Osteoblast (primary cell): ENCODE measurements at regions not wholly inside any gene's neighbourhood (a gene's known extent, or its start where the extent isn't known, plus 50 kb on each side); places are given as distances from the start of the nearest gene placed in this dataset.

ENCODE experiments used
- DNase-seq: peaks from one replicate; pipeline ENCODE4 v3.0.0; 2011; ENCODE audit warnings: low spot score, mixed read lengths; ENCODE audit not compliant: insufficient read length; ENCODE audit errors: missing footprints
- H2AFZ ChIP-seq: 2 replicates; pipeline ENCODE4 v1.6.0; 2011; ENCODE audit warnings: mild to moderate bottlenecking, low read length
- H3K27ac ChIP-seq: 2 replicates; pipeline ENCODE4 v1.5.1; 2011; ENCODE audit warnings: mild to moderate bottlenecking, low read depth, low read length, moderate library complexity
- H3K27me3 ChIP-seq: 2 replicates; pipeline ENCODE4 v1.6.0; 2012; ENCODE audit warnings: mild to moderate bottlenecking, control low read depth, inconsistent platforms, low read length, moderate library complexity; ENCODE audit not compliant: insufficient read depth
- H3K36me3 ChIP-seq: 2 replicates; pipeline ENCODE4 v1.5.1; 2011; ENCODE audit warnings: mild to moderate bottlenecking, low read length, control low read depth, moderate library complexity; ENCODE audit not compliant: insufficient read depth
- H3K4me1 ChIP-seq: 2 replicates; pipeline ENCODE4 v1.5.1; 2011; ENCODE audit warnings: mild to moderate bottlenecking, low read length, control low read depth, moderate library complexity; ENCODE audit not compliant: insufficient read depth
- H3K4me2 ChIP-seq: 2 replicates; pipeline ENCODE4 v1.6.0; 2011; ENCODE audit warnings: mild to moderate bottlenecking, low read length; ENCODE audit not compliant: insufficient read depth
- H3K4me3 ChIP-seq: fragments of 200-600 bp; sonication (generic); 3 replicates; pipeline ENCODE4 v1.5.1; 2012; ENCODE audit warnings: mild to moderate bottlenecking, low read length, inconsistent platforms; ENCODE audit not compliant: insufficient read depth
- H3K79me2 ChIP-seq: 2 replicates; pipeline ENCODE4 v1.6.0; 2012; ENCODE audit warnings: mild to moderate bottlenecking, low read length, control low read depth, inconsistent platforms; ENCODE audit not compliant: insufficient read depth
- H3K9me3 ChIP-seq: 2 replicates; pipeline ENCODE4 v1.5.1; 2011; ENCODE audit warnings: low read depth, low read length, control low read depth
- H4K20me1 ChIP-seq: 2 replicates; pipeline ENCODE4 v1.6.0; 2012; ENCODE audit warnings: mild to moderate bottlenecking, low read length, control low read depth; ENCODE audit not compliant: insufficient read depth
- TF ChIP-seq, protein P1 (sequence below): IDR thresholded peaks from 2 replicates; pipeline ENCODE4 v1.5.1; 2011; ENCODE audit warnings: mild to moderate bottlenecking, low read depth, low read length, moderate library complexity; ENCODE audit errors: extremely low read depth

DNA sequence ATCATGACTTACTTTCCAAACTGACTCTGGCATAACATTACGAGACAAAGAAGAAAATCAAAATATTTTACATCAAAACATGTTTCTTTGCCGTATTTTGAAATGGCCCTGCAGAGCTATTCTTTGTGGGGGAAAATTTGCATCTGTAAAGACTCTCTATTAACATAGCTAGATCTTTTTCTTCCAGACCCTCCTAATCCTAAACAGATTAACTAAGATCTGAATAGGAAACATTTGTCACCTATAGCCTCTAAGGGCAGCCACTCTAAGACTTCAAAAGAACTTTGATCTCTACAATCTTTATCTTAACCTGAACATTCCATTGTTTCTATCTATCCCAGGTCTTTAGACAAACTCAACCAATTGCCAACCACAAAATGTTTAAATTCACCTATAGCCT lies 176.6 kb upstream of the CENPE start:
- TF ChIP-seq, protein P1, sequence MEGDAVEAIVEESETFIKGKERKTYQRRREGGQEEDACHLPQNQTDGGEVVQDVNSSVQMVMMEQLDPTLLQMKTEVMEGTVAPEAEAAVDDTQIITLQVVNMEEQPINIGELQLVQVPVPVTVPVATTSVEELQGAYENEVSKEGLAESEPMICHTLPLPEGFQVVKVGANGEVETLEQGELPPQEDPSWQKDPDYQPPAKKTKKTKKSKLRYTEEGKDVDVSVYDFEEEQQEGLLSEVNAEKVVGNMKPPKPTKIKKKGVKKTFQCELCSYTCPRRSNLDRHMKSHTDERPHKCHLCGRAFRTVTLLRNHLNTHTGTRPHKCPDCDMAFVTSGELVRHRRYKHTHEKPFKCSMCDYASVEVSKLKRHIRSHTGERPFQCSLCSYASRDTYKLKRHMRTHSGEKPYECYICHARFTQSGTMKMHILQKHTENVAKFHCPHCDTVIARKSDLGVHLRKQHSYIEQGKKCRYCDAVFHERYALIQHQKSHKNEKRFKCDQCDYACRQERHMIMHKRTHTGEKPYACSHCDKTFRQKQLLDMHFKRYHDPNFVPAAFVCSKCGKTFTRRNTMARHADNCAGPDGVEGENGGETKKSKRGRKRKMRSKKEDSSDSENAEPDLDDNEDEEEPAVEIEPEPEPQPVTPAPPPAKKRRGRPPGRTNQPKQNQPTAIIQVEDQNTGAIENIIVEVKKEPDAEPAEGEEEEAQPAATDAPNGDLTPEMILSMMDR: no peak
- Histone ChIP-seq H3K4me2 (no peak overlapping the region), H3K36me3 (no peaks in the 10 kb centered on the region), H2AFZ (no peak overlapping the region), H4K20me1 (no peaks in the 10 kb centered on the region), H3K4me3 (no peak overlapping the region), H3K9me3 (no peaks in the 10 kb centered on the region), H3K27me3 (no peaks in the 10 kb centered on the region), H3K4me1 (no peaks in the 10 kb centered on the region), H3K27ac (no peak overlapping the region), H3K79me2 (no peaks in the 10 kb centered on the region)
- DNase-seq: no peak

DNA sequence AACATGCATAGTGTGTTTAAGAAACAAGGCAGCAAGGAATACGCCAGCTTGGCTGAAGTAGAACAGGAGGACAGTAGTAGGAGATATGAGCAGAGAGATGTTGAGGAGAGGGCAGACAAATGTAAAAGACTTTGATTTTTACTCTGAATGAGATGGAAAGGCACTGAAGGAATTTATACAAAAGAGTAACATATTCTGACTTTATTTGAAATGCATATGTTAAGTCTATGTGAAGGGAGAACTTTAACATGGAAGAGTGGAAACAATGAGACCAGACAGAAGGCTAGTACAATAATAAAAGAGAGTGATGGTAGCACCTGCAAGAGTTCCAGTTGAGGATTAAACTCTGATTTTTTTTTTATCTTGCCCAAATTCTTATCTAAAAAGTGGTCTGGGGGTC lies 176.2 kb upstream of the CENPE start:
- no peaks in the 10 kb centered on the region for H3K36me3 ChIP-seq
- TF ChIP-seq, protein P1: no peak
- H3K4me3 ChIP-seq: no peak overlapping the region
- no peaks in the 10 kb centered on the region for H3K79me2 ChIP-seq
- no peaks in the 10 kb centered on the region for H3K9me3 ChIP-seq
- H3K4me2 ChIP-seq: no peak overlapping the region
- no peaks in the 10 kb centered on the region for H3K27me3 ChIP-seq
- no peak for DNase-seq
- no peaks in the 10 kb centered on the region for H4K20me1 ChIP-seq
- no peaks in the 10 kb centered on the region for H3K4me1 ChIP-seq
- H2AFZ ChIP-seq: no peak overlapping the region
- H3K27ac ChIP-seq: no peak overlapping the region

DNA sequence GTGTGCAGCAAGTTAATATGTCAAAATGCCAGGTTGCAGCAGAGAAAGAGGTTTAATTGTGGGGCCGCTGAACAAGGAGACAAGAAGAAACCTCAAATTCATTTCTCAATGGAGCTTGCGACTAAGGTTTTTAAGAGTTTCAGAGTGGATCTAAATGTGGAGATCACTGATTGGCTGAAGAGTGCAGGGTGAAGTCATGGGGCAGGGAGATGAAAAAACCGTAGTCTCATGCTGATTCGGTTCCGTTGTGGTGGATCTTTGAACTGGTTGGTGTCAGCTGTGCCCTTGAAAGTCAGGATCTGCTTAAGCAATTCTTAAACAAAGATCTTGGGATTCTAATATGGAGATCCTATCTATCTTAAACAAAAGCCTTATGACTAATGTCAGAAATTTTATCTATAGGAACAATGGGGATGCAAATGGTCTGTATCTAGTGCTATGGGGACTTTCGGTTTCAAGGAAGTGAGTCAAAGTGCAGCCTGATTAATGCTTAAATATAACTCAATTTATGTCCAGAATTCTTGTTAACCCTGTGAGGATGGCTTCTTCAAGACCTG lies 173.9 kb upstream of the CENPE start:
- Histone ChIP-seq H3K36me3 (no peaks in the 10 kb centered on the region), H4K20me1 (no peaks in the 10 kb centered on the region), H3K4me2 (no peak overlapping the region), H2AFZ (no peak overlapping the region), H3K79me2 (no peaks in the 10 kb centered on the region), H3K9me3 (no peaks in the 10 kb centered on the region), H3K27me3 (no peaks in the 10 kb centered on the region), H3K4me1 (no peaks in the 10 kb centered on the region), H3K4me3 (no peak overlapping the region), H3K27ac (no peak overlapping the region)
- TF ChIP-seq, protein P1: no peak
- DNase-seq: no peak

DNA sequence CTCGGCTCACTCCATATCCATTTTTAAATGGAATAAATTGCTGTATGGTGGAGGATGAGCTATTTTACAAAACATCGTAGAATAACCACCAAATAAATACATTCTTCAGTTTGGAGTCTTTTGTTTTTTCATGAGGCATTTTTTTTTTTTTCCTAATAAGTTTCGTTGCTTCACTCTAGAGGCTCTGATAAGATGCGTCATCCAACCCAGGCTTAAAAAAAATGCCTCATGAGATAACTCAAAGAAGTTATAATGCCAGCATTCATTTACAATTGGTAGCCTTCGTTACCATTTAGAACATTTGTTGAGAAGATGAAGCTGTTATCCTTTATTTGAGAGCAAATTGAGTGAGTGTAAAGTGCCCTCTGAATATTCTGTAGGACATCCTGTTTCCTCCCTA lies 172.2 kb upstream of the CENPE start:
- no peaks in the 10 kb centered on the region for H3K9me3 ChIP-seq
- H3K27me3 ChIP-seq: no peaks in the 10 kb centered on the region
- H4K20me1 ChIP-seq: no peaks in the 10 kb centered on the region
- no peak overlapping the region for H2AFZ ChIP-seq
- H3K27ac ChIP-seq: no peak overlapping the region
- TF ChIP-seq, protein P1: no peak
- no peaks in the 10 kb centered on the region for H3K79me2 ChIP-seq
- no peak for DNase-seq
- H3K36me3 ChIP-seq: no peaks in the 10 kb centered on the region
- H3K4me3 ChIP-seq: no peak overlapping the region
- H3K4me1 ChIP-seq: no peaks in the 10 kb centered on the region
- H3K4me2 ChIP-seq: no peak overlapping the region
